H1 (cell line): ENCODE measurements at regions not wholly inside any gene's neighbourhood (a gene's known extent, or its start where the extent isn't known, plus 50 kb on each side); places are given as distances from the start of the nearest gene placed in this dataset.

Experiments used
- CTCF ChIP-seq, 3 experiments: IDR thresholded peaks; 1 replicate in 2 of 3; 2 replicates in 1 of 3; pipeline versions ENCODE4 v1.5.1 to v1.6.1; 2011; ENCODE audit warnings: low read length in 3 of 3, mild to moderate bottlenecking in 3 of 3, inconsistent platforms in 2 of 3, low read depth in 1 of 3, moderate library complexity in 1 of 3; ENCODE audit not compliant: insufficient read depth in 1 of 3; ENCODE audit errors: control extremely low read depth in 1 of 3
- EZH2 ChIP-seq: fragments of 200-600 bp; sonication (generic); IDR thresholded peaks from 2 replicates; pipeline ENCODE4 v1.7.1; 2012; ENCODE audit warnings: low read depth, mild to moderate bottlenecking, moderate library complexity, low read length, inconsistent platforms; ENCODE audit not compliant: severe bottlenecking
- NRF1 ChIP-seq: IDR thresholded peaks from 2 replicates; pipeline ENCODE4 v1.6.1; 2011; ENCODE audit warnings: mild to moderate bottlenecking, low read depth, low read length, improper control_type of control experiment
- RAD21 ChIP-seq, 2 experiments: IDR thresholded peaks in 1 of 2; conservative IDR thresholded peaks in 1 of 2; 2 replicates each; pipeline ENCODE4 v1.6.1; 2011; ENCODE audit warnings: low read depth in 2 of 2, low read length in 2 of 2, improper control_type of control experiment in 1 of 2, inconsistent platforms in 1 of 2, mild to moderate bottlenecking in 1 of 2, moderate library complexity in 1 of 2
- USF2 ChIP-seq: IDR thresholded peaks from 2 replicates; pipeline ENCODE4 v1.6.1; 2011; ENCODE audit warnings: low read length, improper control_type of control experiment

- TF ChIP-seq EZH2 (no peak), NRF1 (no peak), CTCF (IDR thresholded peaks at IDR 0.05; ENCODE audit: control extremely low read depth in 1 of 3, insufficient read depth in 1 of 3, low read depth in 1 of 3, low read length in 3 of 3) (no peak), RAD21 (IDR thresholded peaks at IDR 0.05 in 1 of 2, conservative IDR thresholded peaks at IDR 0.05 in 1 of 2; ENCODE audit: low read depth in 2 of 2, low read length in 2 of 2) (no peak), USF2 (no peak)
Measured at GRCh38 chr11:8748317-8748716, 65.7 kb downstream of the RPL27A start.
